DOHH2 (cell line): ENCODE measurements at regions not wholly inside any gene's neighbourhood (a gene's known extent, or its start where the extent isn't known, plus 50 kb on each side); places are given as distances from the start of the nearest gene placed in this dataset.

ENCODE experiments used
- CTCF ChIP-seq: fragments of 200-600 bp; sonication (generic); IDR thresholded peaks from one replicate; pipeline ENCODE4 v1.5.1; 2014; ENCODE audit warnings: antibody characterized with exemption, mild to moderate bottlenecking, low read depth, low read length; ENCODE audit not compliant: poor library complexity, severe bottlenecking
- EZH2phosphoT487 ChIP-seq: fragments of 200-600 bp; sonication (generic); IDR thresholded peaks from 2 replicates; pipeline ENCODE4 v1.6.1; 2017; ENCODE audit warnings: borderline replicate concordance, mild to moderate bottlenecking, antibody characterized with exemption, low read length, moderate library complexity, mixed read lengths

GRCh38 chr2:181372646-181373040 is 84.5 kb upstream of the ITGA4 start:
- TF ChIP-seq CTCF (no peak), EZH2phosphoT487 (no peak)
